ENCODE measurements at regions not wholly inside any gene's neighbourhood (a gene's known extent, or its start where the extent isn't known, plus 50 kb on each side); places are given as distances from the start of the nearest gene placed in this dataset.

DNA sequence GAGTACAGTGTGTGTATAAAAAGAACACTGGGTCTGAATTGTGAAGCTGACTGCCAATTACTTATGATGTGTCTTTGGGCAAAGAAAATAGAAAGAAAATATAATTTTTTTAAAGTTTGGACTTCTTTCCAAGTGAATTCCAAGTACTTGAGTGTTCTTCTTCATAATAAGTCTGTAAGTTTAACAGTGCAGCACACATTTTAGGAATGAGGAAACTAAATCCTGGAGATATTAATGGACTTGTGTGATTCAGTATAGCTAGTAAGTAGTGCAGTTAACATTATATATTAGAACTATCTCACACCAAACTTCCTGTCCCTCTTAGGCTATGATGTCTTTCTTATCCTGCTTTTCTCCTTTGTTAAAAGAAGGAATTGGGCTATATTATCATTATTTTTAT lies 1953.8 kb downstream of the MAT2B start:
- intact Hi-C loops (cut with DNase I; ENCODE audit: low total_unique reads) = no loop called here
- Histone ChIP-seq H3K9me3 (no peaks in the 10 kb centered on the region), H3K4me1 (no peaks in the 10 kb centered on the region), H3K4me3 (no peak overlapping the region), H3K36me3 (no peaks in the 10 kb centered on the region), H3K27ac (no peak overlapping the region), H3K27me3 (replicated peaks in 1 of 7) (no peaks in the 10 kb centered on the region)
- DNase-seq = no peak
- TF ChIP-seq POLR2A (IDR thresholded peaks at IDR 0.05) (no peak), POLR2AphosphoS5 (IDR thresholded peaks at IDR 0.05) (no peak)
- TF ChIP-seq, protein P1, sequence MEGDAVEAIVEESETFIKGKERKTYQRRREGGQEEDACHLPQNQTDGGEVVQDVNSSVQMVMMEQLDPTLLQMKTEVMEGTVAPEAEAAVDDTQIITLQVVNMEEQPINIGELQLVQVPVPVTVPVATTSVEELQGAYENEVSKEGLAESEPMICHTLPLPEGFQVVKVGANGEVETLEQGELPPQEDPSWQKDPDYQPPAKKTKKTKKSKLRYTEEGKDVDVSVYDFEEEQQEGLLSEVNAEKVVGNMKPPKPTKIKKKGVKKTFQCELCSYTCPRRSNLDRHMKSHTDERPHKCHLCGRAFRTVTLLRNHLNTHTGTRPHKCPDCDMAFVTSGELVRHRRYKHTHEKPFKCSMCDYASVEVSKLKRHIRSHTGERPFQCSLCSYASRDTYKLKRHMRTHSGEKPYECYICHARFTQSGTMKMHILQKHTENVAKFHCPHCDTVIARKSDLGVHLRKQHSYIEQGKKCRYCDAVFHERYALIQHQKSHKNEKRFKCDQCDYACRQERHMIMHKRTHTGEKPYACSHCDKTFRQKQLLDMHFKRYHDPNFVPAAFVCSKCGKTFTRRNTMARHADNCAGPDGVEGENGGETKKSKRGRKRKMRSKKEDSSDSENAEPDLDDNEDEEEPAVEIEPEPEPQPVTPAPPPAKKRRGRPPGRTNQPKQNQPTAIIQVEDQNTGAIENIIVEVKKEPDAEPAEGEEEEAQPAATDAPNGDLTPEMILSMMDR (IDR thresholded peaks at IDR 0.05 in 8 of 11, conservative IDR thresholded peaks at IDR 0.05 in 3 of 11) = no peak

DNA sequence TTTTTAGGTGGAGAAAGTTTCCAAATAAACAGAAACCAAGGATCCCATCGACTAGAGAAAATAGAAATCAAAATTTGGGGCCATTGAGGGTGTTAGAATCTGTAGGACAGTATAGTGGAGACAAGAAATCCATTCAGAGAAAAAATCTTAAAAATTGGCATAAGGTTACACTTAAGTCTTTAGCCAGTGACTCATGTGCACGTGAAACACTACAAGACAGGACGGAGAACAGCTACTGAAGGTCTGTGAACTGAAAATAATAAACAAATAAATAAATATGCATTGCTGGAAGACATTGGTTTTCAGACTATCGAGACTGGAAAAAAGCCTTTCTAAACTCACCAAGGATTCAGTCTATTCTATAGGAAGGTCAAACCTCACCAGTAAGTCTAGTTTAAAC lies 1955.5 kb downstream of the MAT2B start:
- Histone ChIP-seq H3K4me3 (no peak overlapping the region), H3K27me3 (replicated peaks in 1 of 7) (no peaks in the 10 kb centered on the region), H3K9me3 (no peaks in the 10 kb centered on the region), H3K4me1 (no peaks in the 10 kb centered on the region), H3K36me3 (no peaks in the 10 kb centered on the region), H3K27ac (no peak overlapping the region)
- intact Hi-C loops (cut with DNase I; ENCODE audit: low total_unique reads) = no loop called here
- no peak for DNase-seq
- TF ChIP-seq, protein P1 (IDR thresholded peaks at IDR 0.05 in 8 of 11, conservative IDR thresholded peaks at IDR 0.05 in 3 of 11) = no peak
- 68 to 82% (median 77%) methylated on average over 4 of the region's 4 CpGs for WGBS, 5 donors

DNA sequence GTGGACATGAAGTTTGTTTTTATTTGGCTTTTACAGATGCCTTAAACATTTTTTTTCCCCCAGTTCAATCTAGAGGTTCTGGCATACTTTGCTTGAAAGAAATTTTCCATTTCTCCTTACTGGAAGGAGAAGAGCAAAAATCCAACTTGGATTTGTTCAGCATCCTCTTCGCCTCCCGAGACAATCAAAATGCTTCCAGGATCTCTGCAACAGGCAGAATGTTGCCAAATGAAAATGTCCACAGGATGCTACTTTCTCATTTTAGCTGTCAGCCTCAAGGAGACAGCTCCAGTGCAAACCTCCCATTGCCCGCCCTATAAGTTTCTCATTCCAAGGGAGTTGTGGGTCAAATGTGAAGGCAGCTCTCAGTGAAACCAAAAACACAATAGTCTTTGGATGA lies 1972.1 kb downstream of the MAT2B start:
- no peak overlapping the region for H3K4me3 ChIP-seq
- H3K4me1 ChIP-seq = no peaks in the 10 kb centered on the region
- no peaks in the 10 kb centered on the region for H3K36me3 ChIP-seq
- H3K9me3 ChIP-seq = no peaks in the 10 kb centered on the region
- no peak overlapping the region for H3K27ac ChIP-seq
- DNase-seq = no peak
- intact Hi-C loops (cut with DNase I; ENCODE audit: low total_unique reads) = no loop called here
- 73 to 86% (median 80%) methylated on average over 3 of the region's 3 CpGs for WGBS, 5 donors
- TF ChIP-seq POLR2AphosphoS5 (IDR thresholded peaks at IDR 0.05) (no peak), POLR2A (IDR thresholded peaks at IDR 0.05) (no peak)
- TF ChIP-seq, protein P1 (IDR thresholded peaks at IDR 0.05 in 8 of 11, conservative IDR thresholded peaks at IDR 0.05 in 3 of 11) = no peak
- no peaks in the 10 kb centered on the region for H3K27me3 ChIP-seq (replicated peaks in 1 of 7)

DNA sequence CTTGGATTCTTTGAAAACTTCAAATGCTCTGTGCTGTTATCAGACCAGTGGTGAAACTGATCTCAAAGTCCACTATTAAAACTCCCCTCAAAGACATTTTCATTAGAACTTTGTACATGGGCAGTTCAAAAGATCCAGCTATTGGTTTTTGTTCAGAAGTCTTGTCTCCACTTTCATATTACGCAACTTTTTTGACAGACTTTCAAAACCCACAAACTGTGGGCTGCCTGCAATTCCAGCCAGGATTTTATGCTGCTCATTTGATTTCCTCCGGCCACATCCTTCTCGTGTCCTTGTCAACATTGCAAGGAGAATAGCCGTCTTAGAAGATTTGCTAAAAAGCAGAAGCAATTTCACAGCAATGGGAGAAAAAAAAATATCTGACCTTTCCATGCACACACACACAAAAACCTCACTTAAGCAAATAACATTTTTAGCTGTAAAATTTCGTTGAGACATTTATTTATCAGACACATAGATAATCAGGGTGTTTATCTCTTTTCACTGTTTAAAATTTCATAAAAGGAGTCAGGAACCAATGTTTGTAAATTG lies 1990.5 kb downstream of the MAT2B start:
- intact Hi-C loops (cut with DNase I; ENCODE audit: low total_unique reads) = no loop called here
- Histone ChIP-seq H3K36me3 (no peaks in the 10 kb centered on the region), H3K4me1 (no peaks in the 10 kb centered on the region), H3K27me3 (replicated peaks in 1 of 7) (no peaks in the 10 kb centered on the region), H3K9me3 (no peaks in the 10 kb centered on the region), H3K4me3 (no peak overlapping the region), H3K27ac (no peak overlapping the region)
- no peak for DNase-seq
- TF ChIP-seq POLR2A (IDR thresholded peaks at IDR 0.05) (no peak), POLR2AphosphoS5 (IDR thresholded peaks at IDR 0.05) (no peak)
- TF ChIP-seq, protein P1 (IDR thresholded peaks at IDR 0.05 in 8 of 11, conservative IDR thresholded peaks at IDR 0.05 in 3 of 11) = no peak
- 15 to 30% (median 27%) methylated on average over 5 of the region's 5 CpGs for WGBS, 5 donors
